K562 (cell line): ENCODE measurements at regions not wholly inside any gene's neighbourhood (a gene's known extent, or its start where the extent isn't known, plus 50 kb on each side); places are given as distances from the start of the nearest gene placed in this dataset.

Experiments used
- FOXM1 ChIP-seq, 2 experiments: fragments of 450-650 bp in 1 of 2; sonication (generic) in 1 of 2; formaldehyde crosslinking in 1 of 2; IDR thresholded peaks; 2 replicates each; pipeline versions ENCODE4 v1.6.1 to v1.9.0; 2017 to 2022; ENCODE audit warnings: low read depth in 2 of 2, mild to moderate bottlenecking in 2 of 2, missing genetic modification reagents in 1 of 2, moderate library complexity in 1 of 2
- POLR2AphosphoS5 ChIP-seq: IDR thresholded peaks from 2 replicates; pipeline ENCODE4 v1.6.1; 2011; ENCODE audit warnings: mild to moderate bottlenecking, low read depth, low read length, moderate library complexity; ENCODE audit not compliant: control insufficient read depth, insufficient read depth
- SMAD3 ChIP-seq: fragments of 450-650 bp; formaldehyde crosslinking; conservative IDR thresholded peaks from 2 replicates; pipeline ENCODE4 v1.4.0; 2020; ENCODE audit warnings: mild to moderate bottlenecking
- ZNF253 ChIP-seq: fragments of 250-450 bp; sonication (Bioruptor Pico); conservative IDR thresholded peaks from 2 replicates; pipeline ENCODE4 v1.6.1; 2021; ENCODE audit warnings: mild to moderate bottlenecking
- ZNF274 ChIP-seq: IDR thresholded peaks from 2 replicates; pipeline ENCODE4 v1.6.1; 2011; ENCODE audit warnings: low read depth, mild to moderate bottlenecking, low read length, moderate library complexity, borderline replicate concordance
- ZNF699 ChIP-seq: fragments of 250-450 bp; sonication (Bioruptor Pico); IDR thresholded peaks from 2 replicates; pipeline ENCODE4 v1.8.0; 2021; ENCODE audit warnings: mild to moderate bottlenecking, moderate library complexity; ENCODE audit not compliant: insufficient replicate concordance
- TF ChIP-seq, protein P1 (sequence below), 3 experiments: IDR thresholded peaks in 2 of 3; conservative IDR thresholded peaks in 1 of 3; 2 replicates each; pipeline ENCODE4 v1.5.1; 2011 to 2012; ENCODE audit warnings: low read length in 3 of 3, mild to moderate bottlenecking in 3 of 3, control low read depth in 2 of 3, improper control_type of control experiment in 1 of 3, inconsistent platforms in 1 of 3, low read depth in 1 of 3, mixed read lengths in 1 of 3, moderate library complexity in 1 of 3; ENCODE audit not compliant: insufficient read depth in 2 of 3

DNA sequence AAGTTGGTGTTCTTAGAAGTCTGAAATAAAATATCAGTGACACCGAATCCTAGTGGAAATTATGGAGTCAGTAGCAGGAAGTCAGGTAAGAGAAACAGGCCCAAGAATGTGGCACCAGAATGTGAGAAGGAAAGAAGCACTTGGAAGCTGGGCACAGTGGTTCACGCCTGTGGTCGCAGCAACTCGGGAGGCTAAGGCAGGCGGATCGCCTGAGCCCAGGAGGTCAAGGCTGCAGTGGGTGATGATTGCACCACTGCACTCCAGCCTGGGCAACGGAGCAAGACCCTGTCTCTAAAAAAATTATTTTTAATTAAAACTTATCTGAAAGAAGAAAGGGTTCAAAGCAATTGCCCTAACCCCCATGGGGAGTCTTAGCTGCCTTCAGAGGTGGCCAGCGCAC lies 268.3 kb upstream of the SALL3 start:
- TF ChIP-seq SMAD3 (CRISPR knock-in tag) (no peak), ZNF253 (no peak), POLR2AphosphoS5 (no peak), ZNF274 (no peak), ZNF699 (no peak), FOXM1 (IDR thresholded peaks at IDR 0.05; ENCODE audit: low read depth) (no peak), FOXM1 (CRISPR knock-in tag; IDR thresholded peaks at IDR 0.05; ENCODE audit: low read depth) (no peak)
- TF ChIP-seq, protein P1, sequence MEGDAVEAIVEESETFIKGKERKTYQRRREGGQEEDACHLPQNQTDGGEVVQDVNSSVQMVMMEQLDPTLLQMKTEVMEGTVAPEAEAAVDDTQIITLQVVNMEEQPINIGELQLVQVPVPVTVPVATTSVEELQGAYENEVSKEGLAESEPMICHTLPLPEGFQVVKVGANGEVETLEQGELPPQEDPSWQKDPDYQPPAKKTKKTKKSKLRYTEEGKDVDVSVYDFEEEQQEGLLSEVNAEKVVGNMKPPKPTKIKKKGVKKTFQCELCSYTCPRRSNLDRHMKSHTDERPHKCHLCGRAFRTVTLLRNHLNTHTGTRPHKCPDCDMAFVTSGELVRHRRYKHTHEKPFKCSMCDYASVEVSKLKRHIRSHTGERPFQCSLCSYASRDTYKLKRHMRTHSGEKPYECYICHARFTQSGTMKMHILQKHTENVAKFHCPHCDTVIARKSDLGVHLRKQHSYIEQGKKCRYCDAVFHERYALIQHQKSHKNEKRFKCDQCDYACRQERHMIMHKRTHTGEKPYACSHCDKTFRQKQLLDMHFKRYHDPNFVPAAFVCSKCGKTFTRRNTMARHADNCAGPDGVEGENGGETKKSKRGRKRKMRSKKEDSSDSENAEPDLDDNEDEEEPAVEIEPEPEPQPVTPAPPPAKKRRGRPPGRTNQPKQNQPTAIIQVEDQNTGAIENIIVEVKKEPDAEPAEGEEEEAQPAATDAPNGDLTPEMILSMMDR (IDR thresholded peaks at IDR 0.05 in 2 of 3, conservative IDR thresholded peaks at IDR 0.05 in 1 of 3; ENCODE audit: insufficient read depth in 2 of 3, low read depth in 1 of 3, low read length in 3 of 3): no peak
